ENCODE measurements at regions not wholly inside any gene's neighbourhood (a gene's known extent, or its start where the extent isn't known, plus 50 kb on each side); places are given as distances from the start of the nearest gene placed in this dataset.

DNA sequence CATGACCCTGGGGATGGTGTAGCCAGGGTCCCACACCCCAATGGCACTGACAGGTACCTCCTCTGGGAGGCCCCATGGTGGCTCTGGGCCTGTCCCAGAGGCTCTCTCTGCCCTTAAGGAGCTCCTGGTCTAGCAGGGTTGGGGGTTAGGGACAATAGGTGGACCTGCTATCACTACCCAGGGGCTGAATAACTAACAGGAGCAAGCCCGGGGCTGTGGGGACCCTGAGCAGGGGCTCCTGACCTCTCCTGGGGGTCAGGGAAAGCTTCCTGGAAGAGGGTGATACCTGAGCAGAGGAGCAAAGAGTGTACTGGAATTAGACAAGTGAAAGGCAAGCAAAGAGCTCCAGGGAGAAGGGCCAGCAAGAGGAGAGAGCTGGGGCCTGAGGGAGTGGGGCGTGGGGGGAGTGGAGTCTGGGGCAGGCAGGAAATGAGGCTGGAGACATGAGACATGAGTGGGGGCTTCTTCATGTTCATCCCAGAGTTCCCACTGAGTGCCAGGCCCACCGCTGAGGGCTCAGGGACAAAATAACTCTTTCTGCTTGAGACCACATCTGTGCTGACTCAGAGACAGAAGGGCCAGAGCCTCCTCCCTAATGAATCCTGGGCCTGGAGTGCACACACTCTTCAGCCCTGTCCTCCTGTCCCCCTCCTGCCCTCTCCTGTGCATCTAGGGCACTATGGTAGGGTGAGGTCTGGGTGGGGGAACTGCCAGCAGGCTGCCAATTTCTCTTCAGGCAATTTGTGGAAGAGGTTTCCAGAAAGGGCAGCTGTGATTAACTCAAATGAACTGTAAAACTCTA lies 517.6 kb downstream of the PTPRU start:
- DNase-seq (ENCODE audit: low spot score in 2 of 2) (peak in 1 of 2 donors; percentile 11), ATAC-seq (replicated peaks; ENCODE audit: extremely low read depth, poor library complexity, severe bottlenecking) (no peak)
- Mint-ChIP-seq H3K4me3 (no peak overlapping the region), H3K9me3 (no peaks in the 10 kb centered on the region), H3K27ac (ENCODE audit: low read depth) (no peak overlapping the region), H3K36me3 (ENCODE audit: insufficient read depth) (no peaks in the 10 kb centered on the region), H3K27me3 (peaks cover 43% of the 10 kb centered on the region), H3K4me1 (no peaks in the 10 kb centered on the region)

- no peaks in the 10 kb centered on the region for H3K36me3 Mint-ChIP-seq (ENCODE audit: insufficient read depth)
- no peak overlapping the region for H3K27ac Mint-ChIP-seq (ENCODE audit: low read depth)
- ATAC-seq (replicated peaks; ENCODE audit: extremely low read depth, poor library complexity, severe bottlenecking): no peak
- H3K27me3 Mint-ChIP-seq: peaks cover 42% of the 10 kb centered on the region
- no peaks in the 10 kb centered on the region for H3K4me1 Mint-ChIP-seq
- H3K4me3 Mint-ChIP-seq: no peak overlapping the region
- peak in 1 of 2 donors; percentile 5 for DNase-seq (ENCODE audit: low spot score in 2 of 2)
- H3K9me3 Mint-ChIP-seq: no peaks in the 10 kb centered on the region
Observed at GRCh38 chr1:29753244-29753643, 516.9 kb downstream of the PTPRU start.

DNA sequence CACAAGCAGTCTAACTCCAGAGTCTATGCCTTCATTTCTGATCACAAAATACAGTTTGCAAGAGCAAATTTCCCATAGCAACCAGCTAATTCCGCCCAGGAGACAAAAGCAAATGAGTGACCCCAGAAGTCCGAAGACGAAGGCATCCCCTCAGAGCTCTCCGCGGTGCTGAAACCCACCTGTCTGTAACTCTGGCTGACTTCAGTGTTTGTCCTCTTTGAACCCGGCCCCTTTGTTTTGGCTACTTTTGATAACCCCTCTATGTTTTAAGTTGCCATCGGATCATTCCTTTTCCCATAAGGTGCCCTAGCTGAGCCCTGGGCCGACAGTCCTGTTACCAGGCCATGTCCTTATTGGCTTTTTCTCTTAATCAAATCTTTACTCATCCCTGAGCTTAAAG lies 515.8 kb downstream of the PTPRU start:
- Mint-ChIP-seq H3K27me3 (peaks cover 42% of the 10 kb centered on the region), H3K9me3 (no peaks in the 10 kb centered on the region), H3K36me3 (ENCODE audit: insufficient read depth) (no peaks in the 10 kb centered on the region), H3K27ac (ENCODE audit: low read depth) (no peak overlapping the region), H3K4me3 (no peak overlapping the region), H3K4me1 (no peaks in the 10 kb centered on the region)
- ATAC-seq (replicated peaks; ENCODE audit: extremely low read depth, poor library complexity, severe bottlenecking): no peak
- peak in 1 of 2 donors; percentile 6 for DNase-seq (ENCODE audit: low spot score in 2 of 2)

GRCh38 chr1:29749024-29749945 lies 513.0 kb downstream of the PTPRU start:
- Mint-ChIP-seq H3K9me3 (no peaks in the 10 kb centered on the region), H3K36me3 (ENCODE audit: insufficient read depth) (no peaks in the 10 kb centered on the region), H3K4me3 (no peak overlapping the region), H3K4me1 (no peaks in the 10 kb centered on the region), H3K27me3 (peaks cover 52% of the 10 kb centered on the region), H3K27ac (ENCODE audit: low read depth) (no peak overlapping the region)
- DNase-seq (ENCODE audit: low spot score in 2 of 2) (no peak), ATAC-seq (replicated peaks; ENCODE audit: extremely low read depth, poor library complexity, severe bottlenecking) (no peak)

GRCh38 chr1:29747196-29747595 lies 510.9 kb downstream of the PTPRU start:
- Mint-ChIP-seq H3K4me3 (no peak overlapping the region), H3K9me3 (no peaks in the 10 kb centered on the region), H3K27me3 (peaks cover 44% of the 10 kb centered on the region), H3K4me1 (no peaks in the 10 kb centered on the region), H3K36me3 (ENCODE audit: insufficient read depth) (no peaks in the 10 kb centered on the region), H3K27ac (ENCODE audit: low read depth) (no peak overlapping the region)
- DNase-seq (ENCODE audit: low spot score in 2 of 2): no peak
- ATAC-seq (replicated peaks; ENCODE audit: extremely low read depth, poor library complexity, severe bottlenecking): no peak

- H3K27ac Mint-ChIP-seq (ENCODE audit: low read depth): no peak overlapping the region
- DNase-seq (ENCODE audit: low spot score in 2 of 2) (no peak), ATAC-seq (replicated peaks; ENCODE audit: extremely low read depth, poor library complexity, severe bottlenecking) (no peak)
- no peaks in the 10 kb centered on the region for H3K4me1 Mint-ChIP-seq
- no peaks in the 10 kb centered on the region for H3K36me3 Mint-ChIP-seq (ENCODE audit: insufficient read depth)
- peaks cover 35% of the 10 kb centered on the region for H3K27me3 Mint-ChIP-seq
- no peaks in the 10 kb centered on the region for H3K9me3 Mint-ChIP-seq
- H3K4me3 Mint-ChIP-seq: no peak overlapping the region
Observed at GRCh38 chr1:29746076-29746665, 509.8 kb downstream of the PTPRU start.

GRCh38 chr1:29744684-29745490 lies 508.6 kb downstream of the PTPRU start:
- no peaks in the 10 kb centered on the region for H3K9me3 Mint-ChIP-seq
- no peaks in the 10 kb centered on the region for H3K4me1 Mint-ChIP-seq
- H3K27ac Mint-ChIP-seq (ENCODE audit: low read depth): no peak overlapping the region
- ATAC-seq (replicated peaks; ENCODE audit: extremely low read depth, poor library complexity, severe bottlenecking): no peak
- peaks cover 48% of the 10 kb centered on the region for H3K27me3 Mint-ChIP-seq
- no peak overlapping the region for H3K4me3 Mint-ChIP-seq
- no peak for DNase-seq (ENCODE audit: low spot score in 2 of 2)
- H3K36me3 Mint-ChIP-seq (ENCODE audit: insufficient read depth): no peaks in the 10 kb centered on the region

DNA sequence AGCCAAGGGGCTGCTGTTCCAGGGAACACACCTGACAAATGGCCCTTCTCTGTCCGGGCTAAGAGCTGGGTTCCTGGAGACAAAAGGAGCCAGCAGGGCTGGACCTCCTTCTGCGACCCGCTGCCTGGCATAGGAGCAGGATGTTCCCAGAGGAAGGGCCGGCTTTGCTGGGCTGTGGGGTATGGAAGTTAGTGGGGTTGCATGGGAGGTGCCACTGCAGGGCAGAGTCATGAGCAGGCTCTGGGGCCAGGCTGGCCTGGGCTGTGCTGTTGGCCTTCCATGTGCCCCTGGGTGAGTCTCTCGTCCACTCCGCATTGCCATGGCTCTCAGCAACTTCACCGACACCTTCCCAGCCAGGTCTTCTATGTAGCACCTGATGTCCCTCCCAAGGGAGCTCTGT lies 507.6 kb downstream of the PTPRU start:
- H3K4me1 Mint-ChIP-seq: no peaks in the 10 kb centered on the region
- H3K36me3 Mint-ChIP-seq (ENCODE audit: insufficient read depth): no peaks in the 10 kb centered on the region

GRCh38 chr1:29743264-29743663 lies 506.9 kb downstream of the PTPRU start:
- H3K9me3 Mint-ChIP-seq: no peaks in the 10 kb centered on the region
- no peaks in the 10 kb centered on the region for H3K36me3 Mint-ChIP-seq (ENCODE audit: insufficient read depth)
- no peak overlapping the region for H3K4me3 Mint-ChIP-seq
- no peak for DNase-seq (ENCODE audit: low spot score in 2 of 2)
- no peak overlapping the region for H3K27ac Mint-ChIP-seq (ENCODE audit: low read depth)
- ATAC-seq (replicated peaks; ENCODE audit: extremely low read depth, poor library complexity, severe bottlenecking): no peak
- no peaks in the 10 kb centered on the region for H3K4me1 Mint-ChIP-seq
- H3K27me3 Mint-ChIP-seq: peaks cover 64% of the 10 kb centered on the region

More for the DNA sequence above, 507.6 kb downstream of the PTPRU start:
- Mint-ChIP-seq H3K9me3 (no peaks in the 10 kb centered on the region), H3K27me3 (peaks cover 57% of the 10 kb centered on the region), H3K4me3 (no peak overlapping the region), H3K27ac (ENCODE audit: low read depth) (no peak overlapping the region)
- ATAC-seq (replicated peaks; ENCODE audit: extremely low read depth, poor library complexity, severe bottlenecking) (no peak), DNase-seq (ENCODE audit: low spot score in 2 of 2) (no peak)

- DNase-seq (ENCODE audit: low spot score in 2 of 2): no peak
- no peak overlapping the region for H3K27ac Mint-ChIP-seq (ENCODE audit: low read depth)
- H3K36me3 Mint-ChIP-seq (ENCODE audit: insufficient read depth): no peaks in the 10 kb centered on the region
- peaks cover 64% of the 10 kb centered on the region for H3K27me3 Mint-ChIP-seq
- H3K4me3 Mint-ChIP-seq: no peak overlapping the region
- no peaks in the 10 kb centered on the region for H3K9me3 Mint-ChIP-seq
- ATAC-seq (replicated peaks; ENCODE audit: extremely low read depth, poor library complexity, severe bottlenecking): no peak
- H3K4me1 Mint-ChIP-seq: no peaks in the 10 kb centered on the region
Observed at GRCh38 chr1:29739176-29739575, 502.9 kb downstream of the PTPRU start.

DNA sequence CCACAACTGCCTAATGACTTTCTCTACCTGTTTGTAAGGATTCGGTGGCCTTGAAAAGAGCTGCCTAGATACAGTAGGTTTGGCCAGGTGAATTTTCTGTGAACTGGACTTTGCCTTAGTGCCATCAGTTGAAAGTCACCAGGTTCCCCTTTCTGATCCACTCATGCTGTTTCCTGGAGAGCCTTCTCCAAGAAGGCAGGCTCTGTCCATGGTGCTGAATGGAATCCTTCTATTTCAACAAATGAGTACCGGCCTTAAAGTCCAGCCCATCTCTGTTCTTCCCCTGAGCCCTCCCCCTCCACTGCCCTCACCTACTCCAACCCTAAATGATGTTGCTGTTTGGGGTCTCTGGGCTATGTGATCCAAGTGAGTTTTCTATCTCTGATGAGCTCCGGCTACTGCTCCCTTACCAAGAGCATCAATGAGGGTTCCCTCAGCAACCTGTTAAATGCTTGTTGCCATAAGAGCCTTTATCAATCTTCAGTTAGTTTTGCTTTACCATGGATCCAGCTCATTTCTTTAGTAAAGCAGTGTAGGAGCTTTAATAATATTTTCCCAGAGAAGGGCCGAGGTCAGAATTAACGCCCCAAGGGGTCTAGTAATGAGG lies 500.4 kb downstream of the PTPRU start:
- Mint-ChIP-seq H3K4me3 (no peak overlapping the region), H3K9me3 (no peaks in the 10 kb centered on the region), H3K4me1 (no peaks in the 10 kb centered on the region), H3K27ac (ENCODE audit: low read depth) (no peak overlapping the region), H3K36me3 (ENCODE audit: insufficient read depth) (no peaks in the 10 kb centered on the region), H3K27me3 (peaks cover 78% of the 10 kb centered on the region)
- ATAC-seq (replicated peaks; ENCODE audit: extremely low read depth, poor library complexity, severe bottlenecking): no peak
- DNase-seq (ENCODE audit: low spot score in 2 of 2): no peak

DNA sequence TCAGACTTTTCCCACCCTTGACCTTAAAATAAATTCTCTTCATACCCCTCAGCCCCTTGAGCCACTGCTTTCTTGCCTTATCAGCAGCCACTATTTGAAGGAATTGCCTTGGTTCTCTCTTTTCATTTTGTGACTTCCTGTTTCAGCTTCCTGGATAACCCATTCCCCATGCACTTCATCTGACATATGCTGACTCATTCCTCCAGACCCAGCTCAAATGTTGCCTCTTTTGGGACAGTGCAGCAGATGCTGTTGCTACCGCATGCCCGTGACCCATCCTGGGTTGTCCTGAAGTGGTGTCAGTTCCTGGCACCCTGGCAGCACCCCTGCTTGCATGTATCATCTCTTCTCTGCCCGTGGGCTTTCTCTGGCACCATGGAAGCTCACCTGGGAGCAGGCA lies 496.1 kb downstream of the PTPRU start:
- no peaks in the 10 kb centered on the region for H3K9me3 Mint-ChIP-seq
- H3K4me1 Mint-ChIP-seq: no peaks in the 10 kb centered on the region
- DNase-seq (ENCODE audit: low spot score in 2 of 2) (no peak), ATAC-seq (replicated peaks; ENCODE audit: extremely low read depth, poor library complexity, severe bottlenecking) (no peak)
- peaks cover 42% of the 10 kb centered on the region for H3K27me3 Mint-ChIP-seq
- no peak overlapping the region for H3K27ac Mint-ChIP-seq (ENCODE audit: low read depth)
- no peak overlapping the region for H3K4me3 Mint-ChIP-seq
- H3K36me3 Mint-ChIP-seq (ENCODE audit: insufficient read depth): no peaks in the 10 kb centered on the region
